Stimulated activated CD8-positive, alpha-beta memory T cell treated with anti-CD3 and anti-CD28 coated beads, Interleukin-2, amount 100 ng/mL, for 1 hour (primary cell): ENCODE measurements at regions not wholly inside any gene's neighbourhood (a gene's known extent, or its start where the extent isn't known, plus 50 kb on each side); places are given as distances from the start of the nearest gene placed in this dataset.
"Not testable (repeated sequence)": the region's sequence is repeated elsewhere in the genome, so short reads cannot be mapped to it uniquely, and the experiment has no call there.

Experiments used
- DNase-seq, 2 donors: peaks; one replicate each; pipeline ENCODE4 v3.0.0-alpha.2; 2020; ENCODE audit warnings: low read depth in 2 of 2

DNA sequence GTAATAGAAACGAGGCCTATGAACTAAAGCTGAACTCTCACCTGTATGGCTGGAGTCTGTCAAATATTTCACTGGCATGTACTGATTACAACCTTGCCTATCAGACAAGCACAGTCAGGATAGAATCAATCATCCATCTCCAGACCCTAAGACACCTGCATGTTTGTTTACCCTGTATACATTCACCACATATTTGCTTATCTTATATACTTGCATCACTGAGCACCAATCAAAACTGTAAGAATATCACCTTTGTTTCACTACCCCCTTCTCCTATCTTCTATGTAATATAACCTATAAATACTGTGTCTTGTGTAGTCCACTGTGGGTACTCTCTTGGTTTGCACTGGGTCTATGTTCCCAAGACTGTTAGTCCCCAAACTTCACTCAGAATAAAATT lies 1085.7 kb downstream of the TAF11L14 start:
- DNase-seq = no peak

DNA sequence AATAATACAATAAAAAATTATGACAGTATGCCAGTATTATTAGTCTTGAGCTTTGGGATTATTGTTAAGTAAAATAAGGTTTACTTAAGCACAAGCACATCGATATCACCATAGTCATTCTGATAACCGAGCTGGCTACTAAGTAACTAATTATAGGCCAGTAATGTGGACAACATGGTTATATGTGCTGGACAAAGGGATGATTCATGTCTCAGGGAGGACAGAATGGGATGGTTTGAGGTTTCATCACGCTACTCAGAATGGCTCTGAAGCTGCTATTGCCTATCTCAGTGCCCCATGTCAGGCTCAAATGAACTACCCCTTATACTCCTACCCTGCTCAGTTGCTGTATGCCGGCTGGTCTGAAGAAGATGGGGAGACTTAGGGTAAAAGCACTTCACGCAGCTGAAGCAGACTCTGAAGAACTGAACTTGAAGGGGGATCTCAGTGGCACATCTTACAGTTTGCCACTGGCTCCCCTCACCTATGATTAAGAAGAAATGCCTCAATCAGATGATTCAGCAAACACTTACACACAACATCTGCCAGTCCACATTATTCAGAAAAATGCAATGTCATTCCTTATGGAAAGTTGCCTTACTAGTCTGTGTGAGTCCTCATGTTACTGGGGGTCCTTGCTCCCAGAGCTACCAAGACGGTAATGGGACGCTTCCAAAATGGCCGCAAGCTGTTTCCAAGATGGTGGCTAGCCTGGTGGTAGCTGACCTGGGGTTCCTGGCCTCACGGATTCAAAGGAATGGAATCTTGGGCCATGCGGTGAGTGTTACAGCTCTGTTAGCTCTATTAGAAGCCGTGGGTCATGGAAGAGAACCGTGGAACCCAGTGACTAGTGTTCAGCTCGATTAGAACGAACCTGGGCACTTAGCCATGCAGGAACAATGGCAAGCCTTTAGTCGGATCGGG lies 1098.6 kb downstream of the TAF11L14 start:
- DNase-seq = no peak

DNA sequence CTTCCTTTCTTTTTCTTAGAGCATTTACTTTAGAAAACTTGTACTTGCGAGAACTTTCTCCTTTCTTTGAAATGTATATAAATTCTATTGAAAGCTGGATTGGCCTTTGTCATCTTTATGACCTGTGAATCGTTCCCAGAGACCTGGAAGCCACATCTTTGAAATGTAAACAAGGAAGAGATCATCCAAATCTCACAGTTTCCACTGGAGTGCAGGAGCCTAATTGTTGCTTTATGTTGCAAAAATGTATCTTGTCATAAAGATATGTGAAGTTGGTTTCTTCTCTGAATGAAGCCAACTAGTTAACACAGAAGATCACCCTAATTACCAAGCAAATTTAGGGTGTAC lies 1101.8 kb downstream of the TAF11L14 start:
- DNase-seq = no peak

DNA sequence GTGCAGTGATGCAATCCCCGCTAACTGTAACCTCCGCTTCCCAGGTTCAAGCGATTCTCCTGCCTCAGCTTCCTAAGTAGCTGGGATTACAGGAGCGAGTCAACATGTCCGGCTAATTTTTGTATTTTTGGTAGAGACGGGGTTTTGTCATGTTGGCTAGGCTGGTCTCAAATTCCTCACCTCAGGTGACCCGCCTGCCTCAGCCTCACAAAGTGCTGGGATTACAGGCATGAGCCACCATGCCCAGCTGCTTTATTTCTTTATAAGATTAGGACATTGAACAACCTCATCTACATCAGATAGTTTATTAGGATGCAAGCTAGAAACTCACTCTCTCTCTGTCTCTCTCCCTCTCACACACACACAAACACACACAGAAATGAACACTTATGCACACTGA lies 1102.5 kb downstream of the TAF11L14 start:
- not testable (repeated sequence) for DNase-seq

DNA sequence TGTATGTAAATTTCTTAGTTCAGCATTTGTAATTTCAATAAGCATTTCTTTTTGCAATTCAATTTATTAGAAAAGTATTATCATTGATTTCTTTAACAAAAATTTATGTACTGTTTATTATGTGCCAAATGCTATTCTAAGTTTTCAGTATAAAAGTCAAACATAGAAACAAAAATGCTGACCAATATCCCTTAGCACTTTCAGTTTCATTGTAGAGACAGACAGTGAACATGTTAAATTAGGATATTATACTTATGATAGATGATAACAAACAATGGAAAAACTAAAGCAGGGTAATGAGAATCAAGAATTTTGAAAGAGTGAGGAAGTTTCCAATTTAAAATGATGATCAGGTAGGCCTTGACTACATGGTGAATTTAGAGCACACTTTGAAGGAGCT lies 1106.0 kb downstream of the TAF11L14 start:
- DNase-seq = no peak

DNA sequence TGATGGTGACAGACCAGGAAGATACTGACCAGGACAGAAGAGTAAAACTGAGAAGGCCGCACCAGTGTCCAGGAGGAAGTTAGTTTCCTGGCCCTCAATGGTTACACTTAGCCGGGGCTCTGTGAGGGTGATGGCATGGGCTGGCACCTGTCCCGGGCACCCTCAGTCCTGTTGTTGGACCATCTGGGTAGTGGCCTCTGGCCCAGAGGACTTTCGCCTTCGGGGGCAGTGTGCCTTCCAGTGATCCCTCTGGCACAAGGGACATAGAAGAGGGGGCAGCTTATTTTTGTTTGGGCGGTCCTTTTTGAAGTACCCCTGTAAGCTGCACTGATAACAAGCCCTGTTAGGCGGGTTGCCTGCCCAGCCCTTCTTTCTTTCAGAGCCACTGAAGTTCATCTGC lies 1108.6 kb downstream of the TAF11L14 start:
- no peak for DNase-seq

DNA sequence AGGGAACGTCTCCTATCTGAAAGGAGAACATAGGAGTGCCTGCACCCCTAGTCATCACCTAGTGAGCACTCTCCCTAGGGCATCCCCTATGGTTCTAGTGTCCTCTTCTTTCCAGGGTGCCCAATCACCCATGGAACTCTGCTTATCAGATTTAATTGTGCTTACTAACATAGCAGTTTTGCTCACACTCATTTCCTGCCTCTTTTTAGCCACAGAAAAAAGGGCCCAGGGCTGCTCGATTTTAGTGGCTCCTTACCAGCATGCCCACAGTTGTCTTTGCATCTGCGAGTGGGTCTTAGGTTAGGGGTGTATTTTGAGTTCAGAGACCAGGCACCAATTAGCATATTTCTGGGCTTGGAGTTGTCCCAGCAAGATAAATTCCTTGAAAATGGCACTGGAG lies 1110.2 kb downstream of the TAF11L14 start:
- no peak for DNase-seq

DNA sequence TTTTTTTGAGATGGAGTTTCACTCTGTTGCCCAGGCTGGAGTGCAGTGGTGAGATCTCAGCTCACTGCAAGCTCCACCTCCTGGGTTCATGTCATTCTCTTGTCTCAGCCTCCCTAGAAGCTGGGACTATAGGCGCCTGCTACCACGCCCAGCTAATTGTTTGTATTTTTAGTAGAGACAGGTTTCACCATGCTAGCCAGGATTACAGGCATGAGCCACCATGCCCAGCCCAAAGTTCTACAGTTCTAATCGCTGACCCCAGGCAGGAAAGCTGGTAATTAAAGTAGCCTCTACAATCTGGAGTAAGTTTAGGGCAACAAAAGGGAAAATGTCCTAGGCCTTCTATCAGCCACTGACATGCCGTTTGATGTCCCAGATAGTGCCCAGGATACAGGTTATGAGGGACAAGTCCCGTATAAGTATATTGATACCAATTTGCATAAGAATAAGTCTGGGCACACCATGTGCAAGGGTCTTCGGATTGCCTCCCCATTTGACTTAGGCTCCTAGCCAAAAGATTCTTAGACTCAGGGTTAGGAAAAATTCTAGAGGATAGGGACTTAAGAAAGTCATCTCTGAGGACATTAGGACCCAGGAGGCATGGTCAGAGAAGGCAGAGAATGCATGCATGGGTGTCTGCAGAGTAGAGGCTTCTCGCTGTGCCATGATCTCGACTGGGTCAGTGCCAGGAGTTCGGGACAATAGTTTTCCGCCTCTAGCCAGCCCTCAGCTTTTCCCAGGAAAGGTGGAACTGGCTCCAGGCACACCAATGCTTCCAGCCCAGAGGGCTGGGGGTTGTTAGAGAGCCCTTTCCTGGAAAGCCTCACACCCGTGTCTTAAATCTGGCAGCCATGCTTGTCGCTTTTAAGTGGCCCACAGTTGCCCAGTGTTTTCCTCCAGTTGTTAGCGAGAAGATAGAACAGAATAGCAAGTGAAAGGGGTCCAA lies 1111.1 kb downstream of the TAF11L14 start:
- no peak for DNase-seq

DNA sequence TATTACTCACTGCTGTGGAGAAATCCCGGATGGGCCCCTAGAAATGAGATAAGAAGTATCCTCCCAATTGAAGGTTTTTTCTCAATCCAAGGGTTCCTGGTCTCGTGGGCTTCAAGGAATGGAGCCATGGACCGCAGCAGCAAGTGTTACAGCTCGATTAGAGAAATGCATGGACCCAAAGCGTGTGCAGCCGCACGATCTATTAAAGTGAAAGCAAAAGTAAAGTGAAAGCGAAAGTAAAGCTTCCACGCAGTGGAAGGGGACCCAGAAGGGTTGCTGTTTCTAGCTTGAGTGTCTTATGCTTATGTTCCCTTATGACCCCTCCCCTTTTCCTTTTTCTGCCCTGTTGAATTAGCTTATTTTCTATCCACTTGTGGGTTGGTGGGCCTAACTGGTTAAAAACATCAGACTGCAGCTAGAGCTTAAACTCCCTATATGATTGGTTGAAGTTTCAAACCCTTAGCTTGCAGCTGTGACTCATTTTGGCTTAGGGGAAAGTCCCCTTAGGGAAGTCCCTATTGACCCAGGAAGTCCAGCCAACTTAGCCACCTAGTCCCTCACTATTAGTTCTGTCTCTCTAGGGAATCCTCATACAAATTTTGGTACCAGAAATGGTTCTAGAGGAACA lies 1111.8 kb downstream of the TAF11L14 start:
- no peak for DNase-seq

DNA sequence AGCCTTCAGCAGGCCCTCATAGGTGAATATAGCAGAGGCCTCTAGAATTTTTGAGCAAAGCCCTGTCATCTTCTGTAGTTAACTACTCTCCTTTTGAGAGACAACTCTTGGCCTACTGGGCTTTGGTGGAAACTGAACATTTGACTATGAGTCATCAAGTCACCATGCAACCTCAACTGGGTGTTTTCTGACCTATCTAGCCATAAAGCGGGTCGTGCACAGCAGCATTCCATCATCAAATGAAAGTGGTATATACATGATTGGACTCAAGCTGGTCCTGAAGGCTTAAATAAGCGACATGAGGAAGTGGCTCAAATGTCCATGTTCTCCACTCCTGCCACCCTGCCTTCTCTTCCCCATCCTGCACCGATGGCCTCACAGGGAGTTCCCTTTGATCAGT lies 1115.5 kb downstream of the TAF11L14 start:
- no peak for DNase-seq

DNA sequence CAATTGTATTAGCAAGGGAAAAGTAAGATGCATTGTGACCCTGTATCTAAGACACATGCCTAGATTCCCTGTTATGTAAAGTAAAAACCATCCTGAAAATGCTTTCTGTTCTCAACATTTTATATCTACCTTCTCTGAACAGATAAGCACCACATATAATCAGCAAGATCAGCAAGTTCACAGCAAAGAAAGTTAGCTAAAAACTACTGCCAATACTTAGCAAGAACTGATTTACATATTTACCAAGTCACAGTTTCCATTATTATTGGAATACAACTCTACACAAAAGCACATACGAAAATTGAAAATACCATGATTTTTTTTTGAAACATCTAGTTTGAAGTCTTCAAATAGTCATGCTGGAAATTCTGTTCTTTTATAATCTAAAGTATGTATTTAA lies 1118.1 kb downstream of the TAF11L14 start:
- DNase-seq = no peak

DNA sequence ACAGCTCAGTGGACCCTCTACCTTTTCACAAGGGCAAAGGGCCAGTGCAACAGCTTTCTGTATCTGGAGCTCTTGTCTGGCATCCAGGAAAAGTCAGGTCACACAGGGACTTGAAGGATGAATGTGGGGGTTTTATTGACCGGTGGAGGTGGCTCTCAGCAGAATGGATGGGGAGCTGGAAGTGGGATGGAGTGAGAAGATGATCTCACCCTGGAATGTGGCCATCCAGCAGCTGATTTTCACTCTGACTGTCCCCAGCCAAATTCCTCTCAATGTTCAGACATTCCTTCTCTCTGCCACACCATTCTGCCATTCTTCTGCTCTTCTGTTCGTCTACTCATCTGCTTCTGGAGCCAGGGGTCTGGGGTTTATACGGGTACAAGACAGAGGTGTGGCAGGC lies 1119.9 kb downstream of the TAF11L14 start:
- no peak for DNase-seq

DNA sequence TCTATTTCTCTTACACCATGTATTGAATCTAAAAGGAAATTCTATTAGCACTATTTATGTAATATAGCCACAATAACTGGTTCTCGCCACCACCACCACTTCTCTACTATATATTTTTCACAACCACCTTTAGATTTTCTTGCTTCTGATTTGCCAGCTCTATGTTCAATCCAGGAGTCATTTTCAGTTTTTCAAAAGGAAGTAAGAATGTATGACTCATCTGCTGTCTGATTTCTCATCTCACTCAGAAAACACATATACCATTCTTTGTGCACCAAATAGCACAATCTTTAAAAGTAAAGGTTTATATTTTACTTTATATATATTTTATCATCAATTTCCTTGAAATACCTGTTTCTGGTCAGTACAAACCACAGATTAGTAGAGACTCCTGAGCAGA lies 1127.5 kb downstream of the TAF11L14 start:
- DNase-seq = no peak

DNA sequence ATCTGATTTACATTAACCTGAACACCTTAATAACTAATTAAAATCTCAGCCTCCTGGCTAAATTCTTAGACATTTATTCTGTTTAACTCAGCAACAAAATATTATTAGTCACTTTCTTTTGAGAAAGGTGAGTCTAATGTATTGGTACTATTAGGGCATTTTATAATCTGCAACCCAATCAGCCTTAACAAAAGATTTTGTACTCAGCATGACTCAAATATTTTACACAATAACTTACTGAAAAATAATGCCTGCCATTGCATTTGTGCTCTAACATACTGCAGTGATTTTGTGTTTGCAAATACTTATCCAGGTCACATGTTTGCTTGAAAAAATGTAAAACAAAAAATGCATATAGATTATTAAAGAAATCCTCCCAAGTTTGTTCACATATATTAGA lies 1129.9 kb downstream of the TAF11L14 start:
- DNase-seq = no peak

DNA sequence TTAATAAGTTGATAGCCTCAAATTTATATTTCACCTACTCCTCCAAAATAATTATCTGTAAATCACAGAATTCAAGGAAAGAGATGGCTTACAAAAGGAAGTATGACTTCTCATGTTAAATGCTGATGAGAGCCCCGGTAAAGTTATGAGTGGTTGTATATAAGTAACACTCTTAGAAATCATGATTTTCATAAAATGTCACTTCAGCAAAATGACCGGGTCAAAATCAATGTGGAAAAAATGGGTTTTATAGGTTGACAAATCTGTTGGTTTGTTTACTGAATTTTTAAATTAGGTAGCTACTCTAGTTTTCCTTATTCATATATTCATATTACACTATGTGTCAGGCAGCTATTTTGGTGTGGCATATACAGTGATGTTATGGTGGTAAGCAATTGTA lies 1131.0 kb downstream of the TAF11L14 start:
- no peak for DNase-seq

DNA sequence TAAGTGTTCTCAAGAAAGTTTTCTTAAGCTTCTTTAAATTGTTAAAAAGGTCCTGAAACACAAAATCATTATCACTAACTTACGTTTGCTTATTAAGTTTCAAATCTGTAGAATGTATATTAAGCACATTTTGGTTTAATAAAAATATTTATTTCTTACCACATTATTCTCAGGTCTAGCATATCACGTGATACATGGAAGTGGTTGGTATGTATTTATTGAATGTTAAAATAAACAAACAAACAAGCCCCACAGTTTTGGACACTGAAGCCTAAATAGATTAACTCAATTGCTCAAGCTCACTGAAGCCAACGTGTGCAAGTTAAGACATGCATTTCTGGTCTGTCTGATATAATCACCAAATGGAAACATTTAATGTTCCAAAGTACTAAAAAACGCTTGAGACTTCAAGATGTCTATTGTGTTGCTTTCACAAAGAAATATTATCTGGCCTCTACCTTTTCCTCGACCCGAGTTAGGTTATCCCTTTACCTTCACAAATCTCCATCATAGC lies 1136.9 kb downstream of the TAF11L14 start:
- no peak for DNase-seq

DNA sequence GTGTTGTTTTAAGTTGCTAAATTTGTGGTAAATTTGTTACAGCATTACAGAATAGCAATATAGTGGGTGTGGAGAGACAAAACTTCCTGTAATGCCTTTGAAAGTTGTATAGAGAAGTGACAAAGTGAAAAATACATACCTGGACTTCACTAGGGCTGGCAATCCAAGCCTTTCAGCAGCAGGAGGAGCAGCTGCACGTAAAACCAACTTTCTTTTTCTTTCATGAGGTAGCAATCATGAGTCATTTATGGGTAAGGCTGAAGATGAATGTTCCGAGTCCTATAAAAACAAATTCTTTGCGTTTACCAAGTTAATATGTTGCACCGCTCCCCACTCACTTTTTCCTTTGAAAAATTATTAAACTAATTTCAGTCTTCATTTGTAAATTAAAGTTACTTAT lies 1138.2 kb downstream of the TAF11L14 start:
- no peak for DNase-seq

DNA sequence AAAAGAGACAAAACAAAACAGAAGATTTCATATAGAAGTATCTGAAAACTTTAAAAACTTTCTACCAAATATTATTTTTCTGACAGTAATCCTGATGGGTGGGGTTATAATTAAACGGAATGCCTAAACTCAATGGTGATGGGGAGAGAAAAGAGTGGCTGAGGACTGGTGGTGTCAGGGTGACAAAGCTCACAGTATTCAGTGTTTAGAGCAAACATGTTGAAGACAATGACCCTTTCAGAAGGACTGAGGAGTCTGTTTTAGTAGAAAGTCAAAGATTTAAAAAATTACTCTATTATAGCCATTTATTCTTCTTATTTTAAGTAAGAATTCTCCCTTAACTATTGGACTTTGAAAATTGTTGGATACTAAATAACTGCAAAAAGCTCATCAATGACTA lies 1144.0 kb downstream of the TAF11L14 start:
- DNase-seq = no peak

DNA sequence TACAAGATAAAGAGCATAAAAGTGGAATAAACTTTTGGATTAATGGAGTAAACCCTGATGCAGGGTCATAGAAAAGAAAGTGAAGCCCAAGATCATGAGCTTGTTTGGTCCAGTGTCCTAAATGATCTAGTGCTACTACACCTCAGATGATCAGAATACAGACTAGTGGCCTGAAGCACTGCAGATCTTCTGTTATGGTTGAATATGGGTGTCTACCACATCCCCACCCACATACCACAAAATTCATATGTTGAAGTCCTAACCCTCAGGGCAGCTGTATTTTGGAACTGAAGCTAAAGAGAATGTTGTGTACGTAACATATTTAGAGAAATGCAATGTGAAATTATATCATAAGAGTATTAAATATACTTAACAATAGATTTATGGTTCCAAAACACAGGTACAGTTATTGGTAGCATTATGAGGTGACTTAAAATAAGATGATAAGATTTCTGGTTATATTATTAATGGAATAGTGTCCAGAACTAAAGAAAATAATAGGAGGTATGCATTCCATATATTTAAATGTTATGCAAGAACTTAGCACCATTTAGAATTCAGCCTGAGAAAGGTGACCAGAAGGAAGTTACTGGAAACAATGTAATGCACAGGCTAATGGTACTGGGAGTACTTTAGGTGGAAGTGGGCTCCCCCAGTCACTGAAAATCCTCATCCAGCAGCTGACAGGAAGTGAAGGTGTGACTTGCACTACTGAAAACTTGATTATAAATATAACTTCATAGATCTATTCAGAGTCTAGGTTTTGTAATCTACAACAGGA lies 1155.1 kb downstream of the TAF11L14 start:
- no peak for DNase-seq

DNA sequence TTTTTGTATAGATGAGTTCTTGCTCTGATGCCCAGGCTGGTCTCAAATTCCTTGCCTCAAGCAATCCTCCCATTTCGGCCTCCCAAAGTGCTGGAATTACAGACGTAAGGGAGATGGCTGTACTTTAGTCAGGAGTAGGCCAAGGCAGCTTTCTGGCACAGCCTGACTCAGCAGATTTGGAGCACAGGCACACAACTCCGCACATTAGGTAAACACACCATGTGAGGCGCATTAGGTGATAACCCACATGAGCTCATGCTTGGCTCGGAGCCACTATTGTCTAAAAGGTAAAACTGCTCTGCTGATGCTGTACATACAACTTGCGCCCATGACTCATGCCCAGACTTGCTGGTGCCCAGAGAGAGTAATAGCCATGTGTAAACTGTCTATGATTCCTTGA lies 1157.9 kb downstream of the TAF11L14 start:
- no peak for DNase-seq

DNA sequence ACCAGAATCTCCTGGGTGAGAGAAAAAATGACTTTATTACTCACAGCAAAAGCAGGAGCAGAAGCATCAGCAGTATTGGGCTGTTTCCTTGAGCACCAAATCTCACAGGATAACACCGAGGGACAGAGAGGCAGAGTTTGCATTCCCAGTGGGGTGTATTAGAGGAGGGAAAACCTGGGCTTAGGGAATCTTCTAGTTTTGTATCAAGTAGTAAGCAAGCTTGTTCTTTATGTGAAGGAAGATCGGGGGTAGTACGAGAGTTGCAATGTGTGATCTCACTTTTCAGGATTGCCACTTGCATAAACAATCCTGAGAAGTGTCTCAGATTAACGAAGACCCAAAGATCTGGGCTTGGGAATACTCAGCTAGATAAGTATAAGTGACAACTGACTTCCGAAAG lies 1163.0 kb downstream of the TAF11L14 start:
- DNase-seq = no peak
